ENCODE measurements at regions not wholly inside any gene's neighbourhood (a gene's known extent, or its start where the extent isn't known, plus 50 kb on each side); places are given as distances from the start of the nearest gene placed in this dataset.
"Not testable (repeated sequence)": the region's sequence is repeated elsewhere in the genome, so short reads cannot be mapped to it uniquely, and the experiment has no call there.

DNA sequence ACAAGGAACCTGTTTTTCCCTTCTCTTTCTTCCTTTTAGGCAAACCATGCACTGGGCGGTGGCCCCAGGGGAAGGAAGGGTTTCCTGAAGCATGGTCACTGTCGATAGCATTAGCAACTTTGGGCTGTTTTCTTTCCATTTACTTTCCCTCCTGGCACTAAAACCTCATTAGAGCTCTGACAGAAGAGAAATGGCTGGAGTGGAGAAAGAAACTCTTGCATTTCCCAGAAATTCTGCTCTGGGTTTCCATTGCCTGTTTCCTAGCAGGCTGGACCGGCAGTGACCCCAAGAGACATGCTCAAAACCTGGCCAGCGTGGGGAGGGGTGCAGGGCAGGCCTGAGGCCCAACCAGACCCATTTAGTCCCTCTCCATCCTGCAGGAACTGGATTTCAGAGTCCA lies 230.7 kb upstream of the CCL2 start:
- no peak overlapping the region for H3K27ac Mint-ChIP-seq
- no peak for ATAC-seq

DNA sequence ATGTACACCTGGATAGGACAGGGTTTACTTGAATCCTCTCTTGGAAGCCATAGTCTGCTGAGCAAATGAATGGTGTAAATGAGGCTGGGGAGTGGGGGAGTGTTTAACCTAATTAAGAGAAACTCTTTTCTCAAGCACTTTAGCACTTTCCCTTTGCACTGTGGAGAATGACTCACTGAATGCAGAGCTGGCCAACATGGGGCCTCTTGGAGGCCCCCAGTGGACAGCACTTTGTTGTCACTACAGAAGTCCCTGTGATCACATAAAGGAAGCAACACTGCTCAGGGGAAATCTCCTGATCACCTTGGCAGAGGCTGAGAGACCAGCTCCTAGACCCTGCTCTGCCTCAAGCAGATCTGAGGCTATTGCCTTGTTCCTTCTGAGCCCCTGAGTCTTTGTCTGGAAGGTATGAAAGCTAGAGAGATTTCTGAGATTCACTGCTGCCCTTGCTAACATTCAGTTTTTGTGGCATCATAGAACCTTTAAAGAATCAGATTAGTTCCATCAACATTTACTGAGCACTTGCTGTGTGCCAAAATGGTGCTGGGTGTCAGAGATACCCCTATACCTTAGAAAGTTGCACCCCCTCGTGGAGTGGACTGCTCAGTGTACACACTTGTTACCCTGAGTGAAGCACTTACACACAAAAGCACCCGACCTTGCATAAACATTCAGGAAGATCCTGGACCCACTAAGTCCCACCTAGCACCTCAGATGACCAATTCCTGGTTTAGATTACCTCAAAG lies 230.1 kb upstream of the CCL2 start:
- Mint-ChIP-seq H3K36me3 (ENCODE audit: low read depth) (no peaks in the 10 kb centered on the region), H3K27ac (no peak overlapping the region), H3K4me1 (no peaks in the 10 kb centered on the region), H3K27me3 (peaks cover 70% of the 10 kb centered on the region), H3K4me3 (no peak overlapping the region)
- DNase-seq: no peak
- no peak for ATAC-seq
- no peaks in the 10 kb centered on the region for H3K9me3 ChIP-seq (ENCODE audit: control insufficient read depth, low read length, poor library complexity, severe bottlenecking)

More for the DNA sequence above, 230.7 kb upstream of the CCL2 start:
- no peak for DNase-seq
- Mint-ChIP-seq H3K27me3 (peaks cover 64% of the 10 kb centered on the region), H3K4me3 (no peak overlapping the region), H3K36me3 (ENCODE audit: low read depth) (no peaks in the 10 kb centered on the region), H3K4me1 (no peaks in the 10 kb centered on the region)
- no peaks in the 10 kb centered on the region for H3K9me3 ChIP-seq (ENCODE audit: control insufficient read depth, low read length, poor library complexity, severe bottlenecking)

DNA sequence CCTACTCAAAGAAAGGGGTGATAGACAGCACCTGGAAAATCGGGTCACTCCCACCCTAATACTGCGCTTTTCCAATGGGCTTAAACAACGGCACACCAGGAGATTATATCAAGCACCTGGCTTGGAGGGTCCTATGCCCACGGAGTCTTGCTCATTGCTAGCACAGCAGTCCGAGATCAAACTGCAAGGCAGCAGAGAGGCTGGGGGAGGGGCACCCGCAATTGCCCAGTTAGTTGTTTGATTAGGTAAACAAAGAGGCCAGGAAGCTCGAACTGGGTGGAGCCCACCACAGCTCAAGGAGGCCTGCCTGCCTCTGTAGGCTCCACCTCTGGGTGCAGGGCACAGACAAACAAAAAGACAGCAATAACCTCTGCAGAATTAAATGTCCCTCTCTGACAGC lies 224.5 kb upstream of the CCL2 start:
- H3K9me3 ChIP-seq (ENCODE audit: control insufficient read depth, low read length, poor library complexity, severe bottlenecking); DNase-seq; H3K4me3 Mint-ChIP-seq; H3K27ac Mint-ChIP-seq; H3K36me3 Mint-ChIP-seq (ENCODE audit: low read depth); ATAC-seq; H3K4me1 Mint-ChIP-seq: not testable (repeated sequence)
- peaks cover 41% of the 10 kb centered on the region for H3K27me3 Mint-ChIP-seq

DNA sequence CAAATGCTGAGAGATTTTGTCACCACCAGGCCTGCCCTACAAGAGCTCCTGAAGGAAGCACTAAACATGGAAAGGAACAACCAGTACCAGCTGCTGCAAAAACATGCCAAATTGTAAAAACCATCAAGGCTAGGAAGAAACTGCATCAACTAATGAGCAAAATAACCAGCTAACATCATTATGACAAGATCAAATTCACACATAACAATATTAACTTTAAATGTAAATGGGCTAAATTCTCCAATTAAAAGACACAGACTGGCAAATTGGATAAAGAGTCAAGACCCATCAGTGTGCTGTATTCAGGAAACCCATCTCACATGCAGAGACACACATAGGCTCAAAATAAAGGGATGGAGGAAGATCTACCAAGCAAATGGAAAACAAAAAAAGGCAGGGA lies 222.8 kb upstream of the CCL2 start:
- H3K27ac Mint-ChIP-seq; DNase-seq; H3K9me3 ChIP-seq (ENCODE audit: control insufficient read depth, low read length, poor library complexity, severe bottlenecking); H3K4me1 Mint-ChIP-seq; ATAC-seq; H3K4me3 Mint-ChIP-seq; H3K36me3 Mint-ChIP-seq (ENCODE audit: low read depth): not testable (repeated sequence)
- H3K27me3 Mint-ChIP-seq: peaks cover 30% of the 10 kb centered on the region

DNA sequence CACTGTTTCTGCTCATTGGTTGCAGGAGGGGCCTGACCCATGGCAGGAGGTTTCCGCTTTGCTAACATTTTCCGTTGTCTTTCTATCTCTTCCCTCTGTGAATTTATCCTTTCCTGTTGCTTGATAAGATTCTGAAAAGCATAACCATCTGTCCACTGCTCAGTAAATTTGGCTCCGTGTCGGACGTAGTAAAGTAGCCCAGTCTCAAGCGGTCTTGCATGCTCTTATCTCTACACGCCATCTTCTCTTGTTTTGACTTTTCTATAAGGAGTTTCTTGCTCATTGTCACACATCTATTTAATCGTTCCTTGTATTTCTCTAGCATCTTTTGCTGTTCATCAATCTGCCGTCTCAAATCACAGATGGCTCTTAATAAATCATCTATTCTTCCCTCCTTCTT lies 216.3 kb upstream of the CCL2 start:
- not testable (repeated sequence) for H3K4me3 Mint-ChIP-seq; ATAC-seq; H3K27ac Mint-ChIP-seq; H3K27me3 Mint-ChIP-seq; H3K4me1 Mint-ChIP-seq; DNase-seq; H3K9me3 ChIP-seq (ENCODE audit: control insufficient read depth, low read length, poor library complexity, severe bottlenecking); H3K36me3 Mint-ChIP-seq (ENCODE audit: low read depth)

DNA sequence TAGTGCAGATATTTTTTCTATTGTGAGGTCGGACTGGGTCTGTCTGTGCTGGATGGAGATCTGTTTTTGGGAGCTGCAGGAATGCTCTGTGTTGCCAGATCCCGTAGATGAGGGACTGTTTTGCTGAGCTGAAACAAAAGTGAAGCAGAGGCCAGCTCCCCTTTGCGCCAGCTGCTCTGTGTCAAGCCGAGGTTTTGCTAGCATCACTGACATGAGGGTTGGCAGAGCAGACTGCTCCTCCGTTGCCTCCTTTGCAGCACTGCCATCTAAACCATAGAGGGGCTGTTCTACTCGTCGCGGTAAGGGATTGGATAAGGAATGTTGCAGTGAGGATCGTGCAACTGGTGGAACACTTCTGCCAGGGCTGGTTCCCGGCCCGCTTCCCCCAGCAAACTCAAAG lies 215.9 kb upstream of the CCL2 start:
- H3K4me3 Mint-ChIP-seq; H3K27me3 Mint-ChIP-seq; H3K4me1 Mint-ChIP-seq; ATAC-seq; H3K36me3 Mint-ChIP-seq (ENCODE audit: low read depth); H3K9me3 ChIP-seq (ENCODE audit: control insufficient read depth, low read length, poor library complexity, severe bottlenecking); H3K27ac Mint-ChIP-seq; DNase-seq: not testable (repeated sequence)

DNA sequence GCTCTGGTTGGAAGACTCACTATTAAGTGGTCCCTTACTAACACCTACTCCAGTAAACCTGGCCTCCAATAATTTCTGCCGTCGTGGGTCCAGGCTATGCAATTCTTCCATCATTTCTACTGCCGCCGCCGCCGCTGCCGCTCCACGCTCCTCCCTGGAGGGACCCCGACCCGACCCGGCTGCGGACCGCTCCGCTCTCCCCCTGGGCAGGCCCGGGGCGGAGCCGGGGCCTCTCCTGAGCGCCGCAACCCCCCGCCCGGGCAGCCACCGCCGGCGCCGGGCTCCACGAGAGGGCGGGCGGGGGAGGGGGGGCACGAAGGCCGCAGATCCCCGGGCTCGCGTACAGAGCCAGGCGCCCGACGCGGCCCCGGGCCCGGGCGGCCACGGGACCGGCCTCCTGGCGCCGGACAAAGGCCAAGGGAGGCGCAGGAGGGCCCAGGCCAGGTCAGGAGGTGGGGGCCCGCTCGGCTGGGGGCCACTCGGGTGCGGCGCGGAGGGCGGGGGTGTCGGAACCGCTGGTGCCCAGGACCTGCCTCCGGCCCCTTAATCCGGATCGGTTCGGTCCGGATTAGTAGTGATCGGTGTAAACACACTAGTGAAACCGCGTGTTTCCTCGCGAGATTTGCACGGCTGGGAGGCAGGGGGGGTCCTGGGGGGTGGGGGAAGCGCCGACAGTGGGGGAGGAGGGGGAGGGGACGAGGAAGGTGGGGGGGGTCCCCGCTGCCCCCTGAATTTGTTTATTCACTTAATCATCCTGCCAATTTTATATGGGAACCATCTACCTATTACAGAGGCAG lies 215.1 kb upstream of the CCL2 start:
- not testable (repeated sequence) for H3K9me3 ChIP-seq (ENCODE audit: control insufficient read depth, low read length, poor library complexity, severe bottlenecking); H3K4me3 Mint-ChIP-seq; H3K27me3 Mint-ChIP-seq; H3K27ac Mint-ChIP-seq; H3K4me1 Mint-ChIP-seq; H3K36me3 Mint-ChIP-seq (ENCODE audit: low read depth)
- ATAC-seq: peak; percentile 82
- DNase-seq: peak in 1 of 3 donors; percentile 30

DNA sequence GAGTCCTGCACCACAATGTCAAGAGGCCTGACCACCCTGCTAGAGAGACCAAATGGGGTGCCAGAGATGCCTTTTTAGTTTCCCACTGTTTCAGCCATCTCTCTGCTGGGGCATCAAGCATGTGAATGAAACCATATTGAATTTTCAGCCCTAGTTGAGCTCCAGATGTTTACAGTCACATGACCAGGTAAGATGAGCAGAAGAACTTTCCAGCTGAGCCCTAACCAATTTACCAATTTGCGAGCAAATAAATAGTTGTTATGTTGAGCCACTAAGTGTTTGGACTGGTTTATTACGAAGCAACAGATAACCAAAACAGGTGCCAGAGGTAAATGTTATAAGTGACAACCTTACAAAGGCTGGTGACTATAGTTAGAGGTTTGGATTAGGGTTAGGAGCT lies 209.1 kb upstream of the CCL2 start:
- Mint-ChIP-seq H3K36me3 (ENCODE audit: low read depth) (no peaks in the 10 kb centered on the region), H3K27me3 (peaks cover 14% of the 10 kb centered on the region), H3K4me3 (no peak overlapping the region), H3K27ac (no peak overlapping the region), H3K4me1 (no peaks in the 10 kb centered on the region)
- ATAC-seq (no peak), DNase-seq (no peak)
- H3K9me3 ChIP-seq (ENCODE audit: control insufficient read depth, low read length, poor library complexity, severe bottlenecking): no peaks in the 10 kb centered on the region

DNA sequence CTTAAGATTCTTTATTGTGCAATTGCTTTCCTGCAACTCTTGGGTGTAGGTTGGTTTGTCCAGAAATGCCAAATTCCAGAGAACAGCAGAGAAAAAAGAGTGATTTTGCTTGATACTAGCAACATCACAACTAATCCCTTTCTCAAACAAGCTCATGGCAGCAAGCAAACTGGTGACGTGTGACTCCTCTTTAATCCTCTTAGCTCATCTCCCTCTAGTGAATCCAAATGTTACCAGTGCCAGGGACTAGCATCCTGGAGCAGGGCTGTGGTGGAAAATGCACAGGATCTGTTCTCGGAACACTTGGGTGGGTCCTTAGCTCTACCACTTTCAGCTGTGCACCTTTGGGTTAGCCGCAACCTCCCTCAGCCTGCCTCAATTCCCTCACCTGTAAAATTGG lies 204.0 kb upstream of the CCL2 start:
- H3K9me3 ChIP-seq (ENCODE audit: control insufficient read depth, low read length, poor library complexity, severe bottlenecking): no peaks in the 10 kb centered on the region
- no peak overlapping the region for H3K4me3 Mint-ChIP-seq
- H3K27ac Mint-ChIP-seq: no peak overlapping the region
- DNase-seq (no peak), ATAC-seq (no peak)
- H3K36me3 Mint-ChIP-seq (ENCODE audit: low read depth): no peaks in the 10 kb centered on the region
- no peaks in the 10 kb centered on the region for H3K4me1 Mint-ChIP-seq
- peaks cover 29% of the 10 kb centered on the region for H3K27me3 Mint-ChIP-seq

DNA sequence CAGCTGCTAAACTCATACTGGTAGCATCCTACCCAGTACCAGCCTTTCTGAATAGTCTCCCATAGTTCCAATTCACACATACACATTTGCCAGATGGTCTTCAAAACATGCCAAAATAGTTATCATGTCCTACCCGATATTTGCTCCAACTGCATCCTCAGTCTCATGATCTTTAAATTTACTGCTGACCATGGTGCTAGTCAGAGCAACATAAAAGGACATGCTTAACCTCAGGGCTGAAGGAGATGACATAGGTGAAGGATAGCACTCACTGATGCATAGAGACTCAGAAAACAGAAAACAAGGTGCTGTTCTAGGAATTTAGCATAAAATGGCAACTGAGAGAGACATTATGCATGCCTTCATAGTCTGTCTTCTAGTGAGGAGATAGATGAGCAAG lies 200.6 kb upstream of the CCL2 start:
- Mint-ChIP-seq H3K36me3 (ENCODE audit: low read depth) (no peaks in the 10 kb centered on the region), H3K4me3 (no peak overlapping the region), H3K4me1 (no peaks in the 10 kb centered on the region), H3K27me3 (peaks cover 32% of the 10 kb centered on the region), H3K27ac (no peak overlapping the region)
- no peaks in the 10 kb centered on the region for H3K9me3 ChIP-seq (ENCODE audit: control insufficient read depth, low read length, poor library complexity, severe bottlenecking)
- ATAC-seq (no peak), DNase-seq (no peak)

DNA sequence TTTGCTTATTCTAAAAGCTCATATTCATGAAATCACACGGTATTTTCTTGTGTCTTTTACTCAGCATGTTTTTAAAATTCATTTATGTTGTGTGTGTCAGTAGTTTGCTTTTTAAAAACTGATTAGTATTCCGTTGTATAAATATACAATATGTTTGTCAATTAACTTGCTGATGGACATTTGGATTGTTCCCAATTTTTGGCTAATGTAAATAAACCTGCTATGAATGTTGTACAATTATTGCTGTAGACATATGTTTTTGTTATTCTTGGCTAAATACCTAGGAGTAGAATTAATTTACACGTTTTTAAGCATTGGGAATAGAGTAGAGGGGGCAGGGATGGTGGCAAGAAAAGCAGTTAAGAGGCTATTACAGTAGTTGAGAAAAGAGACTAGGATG lies 199.5 kb upstream of the CCL2 start:
- DNase-seq: no peak
- no peaks in the 10 kb centered on the region for H3K9me3 ChIP-seq (ENCODE audit: control insufficient read depth, low read length, poor library complexity, severe bottlenecking)
- Mint-ChIP-seq H3K4me1 (no peaks in the 10 kb centered on the region), H3K36me3 (ENCODE audit: low read depth) (no peaks in the 10 kb centered on the region), H3K27me3 (peaks cover 22% of the 10 kb centered on the region), H3K4me3 (no peak overlapping the region), H3K27ac (no peak overlapping the region)
- no peak for ATAC-seq

DNA sequence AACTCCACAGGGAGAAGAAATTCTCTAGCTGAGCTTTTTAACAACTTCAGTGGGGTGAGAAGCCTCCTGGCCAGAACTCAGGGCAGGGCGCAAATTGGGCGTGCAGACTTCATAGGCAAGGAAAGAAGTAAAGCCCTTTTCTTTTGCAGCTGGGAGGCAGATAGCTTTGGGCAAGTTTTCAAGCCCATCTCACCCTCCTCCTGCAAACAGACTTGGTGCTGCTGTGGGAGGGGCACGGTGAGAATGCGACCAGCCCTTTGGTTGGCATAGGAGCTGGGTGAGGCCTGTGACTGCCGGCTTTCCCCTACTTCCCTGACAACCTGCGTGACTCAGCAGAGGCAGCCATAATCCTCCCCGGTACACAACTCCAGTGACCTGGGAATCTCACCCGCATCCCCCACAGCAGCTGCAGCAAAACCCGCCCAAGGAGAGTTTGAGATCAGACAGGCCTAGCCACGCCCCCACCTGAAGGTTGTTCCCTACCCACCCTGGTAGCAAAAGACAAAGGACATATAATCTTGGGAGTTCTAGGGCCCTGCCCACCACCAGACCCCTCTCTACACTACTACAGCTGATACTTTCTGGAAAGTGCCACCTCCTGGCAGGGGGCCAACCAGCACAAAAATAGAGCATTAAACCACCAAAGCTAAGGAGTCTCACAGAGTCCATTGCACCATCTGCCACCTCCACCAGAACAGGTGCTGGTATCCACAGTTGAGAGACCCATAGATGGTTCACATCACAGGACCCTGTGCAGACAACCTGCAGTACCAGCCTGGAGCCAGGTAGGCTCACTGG lies 195.5 kb upstream of the CCL2 start:
- no peak overlapping the region for H3K4me3 Mint-ChIP-seq
- H3K36me3 Mint-ChIP-seq (ENCODE audit: low read depth): no peaks in the 10 kb centered on the region
- ATAC-seq: no peak
- DNase-seq: no peak
- peaks cover 14% of the 10 kb centered on the region for H3K27me3 Mint-ChIP-seq
- no peaks in the 10 kb centered on the region for H3K4me1 Mint-ChIP-seq
- H3K9me3 ChIP-seq (ENCODE audit: control insufficient read depth, low read length, poor library complexity, severe bottlenecking): no peaks in the 10 kb centered on the region
- no peak overlapping the region for H3K27ac Mint-ChIP-seq

DNA sequence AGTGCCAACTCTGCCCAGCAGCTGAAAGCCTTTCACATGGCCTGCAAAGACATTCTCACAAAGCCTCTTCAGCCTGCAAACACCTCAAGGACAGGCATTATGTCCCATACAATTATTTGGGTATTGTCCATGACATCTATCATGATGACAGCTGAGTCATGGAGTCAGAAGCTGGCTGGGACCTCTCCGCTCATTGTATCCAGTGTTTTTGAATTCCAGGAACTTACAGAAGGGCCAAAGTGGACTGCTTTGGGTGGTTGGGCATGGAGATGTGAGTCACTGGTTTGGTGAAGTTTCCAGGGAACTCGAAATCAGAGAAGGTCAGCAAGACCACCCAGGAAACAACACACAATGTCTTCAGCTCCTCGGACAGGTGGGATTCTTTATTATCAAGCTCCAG lies 188.6 kb upstream of the CCL2 start:
- DNase-seq: no peak
- no peak for ATAC-seq
- H3K9me3 ChIP-seq (ENCODE audit: control insufficient read depth, low read length, poor library complexity, severe bottlenecking): no peaks in the 10 kb centered on the region
- Mint-ChIP-seq H3K4me3 (no peak overlapping the region), H3K4me1 (no peaks in the 10 kb centered on the region), H3K36me3 (ENCODE audit: low read depth) (no peaks in the 10 kb centered on the region), H3K27me3 (no peaks in the 10 kb centered on the region), H3K27ac (no peak overlapping the region)
